HG02885 (cell line): ENCODE measurements at regions not wholly inside any gene's neighbourhood (a gene's known extent, or its start where the extent isn't known, plus 50 kb on each side); places are given as distances from the start of the nearest gene placed in this dataset.
"Not testable (repeated sequence)": the region's sequence is repeated elsewhere in the genome, so short reads cannot be mapped to it uniquely, and the experiment has no call there.

Experiments
- ATAC-seq: cut with Tn5 transposase; IDR thresholded peaks from one replicate; pipeline ENCODE4 v1.9.1; 2021; ENCODE audit warnings: mild to moderate bottlenecking; ENCODE audit not compliant: unreplicated experiment, poor library complexity

GRCh38 chr13:65275108-65275507 lies 1955.0 kb downstream of the PCDH9 start:
- no peak for ATAC-seq

GRCh38 chr13:65273811-65274420 lies 1956.2 kb downstream of the PCDH9 start:
- ATAC-seq = not testable (repeated sequence)

GRCh38 chr13:65268009-65268408 lies 1962.1 kb downstream of the PCDH9 start:
- ATAC-seq = no peak

- ATAC-seq = no peak
Measured at GRCh38 chr13:65265988-65266387, 1964.1 kb downstream of the PCDH9 start.

GRCh38 chr13:65264066-65264465 lies 1966.1 kb downstream of the PCDH9 start:
- ATAC-seq = no peak

GRCh38 chr13:65260946-65261891 lies 1968.9 kb downstream of the PCDH9 start:
- ATAC-seq = no peak

GRCh38 chr13:65240773-65241172 lies 1989.4 kb downstream of the PCDH9 start:
- ATAC-seq = no peak

GRCh38 chr13:65236841-65237418 lies 1993.2 kb downstream of the PCDH9 start:
- no peak for ATAC-seq

- no peak for ATAC-seq
Measured at GRCh38 chr13:65217471-65217995, 2012.6 kb downstream of the PCDH9 start.

- ATAC-seq = not testable (repeated sequence)
Measured at GRCh38 chr13:65202845-65203244, 2027.3 kb downstream of the PCDH9 start.

- ATAC-seq = no peak
Measured at GRCh38 chr13:65188721-65189120, 2041.4 kb downstream of the PCDH9 start.

- ATAC-seq = no peak
Measured at GRCh38 chr13:65168026-65168425, 2062.1 kb downstream of the PCDH9 start.

GRCh38 chr13:65166675-65167074 lies 2063.5 kb downstream of the PCDH9 start:
- no peak for ATAC-seq

GRCh38 chr13:65159803-65160202 lies 2070.3 kb downstream of the PCDH9 start:
- no peak for ATAC-seq

GRCh38 chr13:65155861-65156260 lies 2074.3 kb downstream of the PCDH9 start:
- no peak for ATAC-seq

GRCh38 chr13:65154661-65155447 lies 2075.3 kb downstream of the PCDH9 start:
- ATAC-seq = no peak

GRCh38 chr13:65149687-65150086 lies 2080.4 kb downstream of the PCDH9 start:
- no peak for ATAC-seq

- no peak for ATAC-seq
Measured at GRCh38 chr13:65143920-65144319, 2086.2 kb downstream of the PCDH9 start.

- ATAC-seq = no peak
Measured at GRCh38 chr13:65133094-65133493, 2097.0 kb downstream of the PCDH9 start.

- no peak for ATAC-seq
Measured at GRCh38 chr13:65125236-65125635, 2104.9 kb downstream of the PCDH9 start.
